ENCODE measurements at regions not wholly inside any gene's neighbourhood (a gene's known extent, or its start where the extent isn't known, plus 50 kb on each side); places are given as distances from the start of the nearest gene placed in this dataset.

GRCh38 chr18:52190195-52190594 is 149.8 kb upstream of the DCC start:
- TF ChIP-seq POLR2A (IDR thresholded peaks at IDR 0.05; ENCODE audit: low read length) (no peak), GATA1 (IDR thresholded peaks at IDR 0.05; ENCODE audit: low read depth, low read length) (no peak)
